NCI-H1417 treated with DMSO at 0.1 percent for 48 hours (cell line): ENCODE measurements at regions not wholly inside any gene's neighbourhood (a gene's known extent, or its start where the extent isn't known, plus 50 kb on each side); places are given as distances from the start of the nearest gene placed in this dataset.

ENCODE experiments used
- DNase-seq: peaks from one replicate; lab custom pipeline; 2025; lab: John Stamatoyannopoulos, UW

DNA sequence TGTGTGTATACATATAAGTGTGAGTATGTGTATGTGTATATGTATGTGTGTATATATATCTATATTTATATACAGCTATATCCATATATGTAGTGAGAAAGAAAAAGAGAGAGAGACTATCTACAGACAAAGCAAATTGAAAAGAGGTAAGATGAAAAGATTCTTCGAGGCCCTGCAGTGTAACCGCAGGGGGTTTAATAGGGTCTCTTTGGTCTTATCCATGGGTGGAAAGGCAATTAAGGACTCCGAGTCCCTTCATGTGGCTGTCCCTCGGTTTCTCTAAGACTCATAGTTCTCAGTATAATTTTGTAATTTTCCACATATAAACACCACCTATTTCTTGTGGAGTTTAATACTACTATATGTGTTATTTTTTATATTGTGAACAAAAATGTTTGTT is 50.6 kb upstream of the JAZF1 start:
- DNase-seq = no peak

- no peak for DNase-seq
Observed at GRCh38 chr7:28236560-28236959, 56.0 kb upstream of the JAZF1 start.

DNA sequence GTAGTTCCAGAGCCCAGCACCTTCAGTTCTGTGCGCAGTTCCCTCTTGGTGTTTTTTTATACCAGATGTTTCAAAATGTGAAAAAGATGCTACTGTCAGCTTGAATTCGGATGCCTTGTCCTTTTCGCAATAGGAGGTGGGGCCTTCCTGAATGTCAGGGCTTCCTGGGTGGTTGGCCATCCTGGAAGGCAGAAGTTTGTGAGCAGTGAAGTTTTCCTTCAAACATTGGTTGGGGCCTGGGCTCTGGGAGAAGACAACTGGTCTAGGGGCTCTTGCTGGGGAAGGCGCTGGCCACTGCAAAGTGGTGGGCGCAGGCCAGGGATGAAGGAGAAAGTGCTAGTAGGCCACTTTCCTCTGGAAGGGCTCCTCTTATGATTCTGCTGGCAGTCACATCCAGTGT is 56.8 kb upstream of the JAZF1 start:
- DNase-seq = no peak

GRCh38 chr7:28239823-28240204 is 59.2 kb upstream of the JAZF1 start:
- DNase-seq = no peak

GRCh38 chr7:28240481-28240880 is 59.9 kb upstream of the JAZF1 start:
- DNase-seq = no peak

GRCh38 chr7:28243861-28244260 is 63.3 kb upstream of the JAZF1 start:
- no peak for DNase-seq

- no peak for DNase-seq
Observed at GRCh38 chr7:28245123-28245878, 64.7 kb upstream of the JAZF1 start.

DNA sequence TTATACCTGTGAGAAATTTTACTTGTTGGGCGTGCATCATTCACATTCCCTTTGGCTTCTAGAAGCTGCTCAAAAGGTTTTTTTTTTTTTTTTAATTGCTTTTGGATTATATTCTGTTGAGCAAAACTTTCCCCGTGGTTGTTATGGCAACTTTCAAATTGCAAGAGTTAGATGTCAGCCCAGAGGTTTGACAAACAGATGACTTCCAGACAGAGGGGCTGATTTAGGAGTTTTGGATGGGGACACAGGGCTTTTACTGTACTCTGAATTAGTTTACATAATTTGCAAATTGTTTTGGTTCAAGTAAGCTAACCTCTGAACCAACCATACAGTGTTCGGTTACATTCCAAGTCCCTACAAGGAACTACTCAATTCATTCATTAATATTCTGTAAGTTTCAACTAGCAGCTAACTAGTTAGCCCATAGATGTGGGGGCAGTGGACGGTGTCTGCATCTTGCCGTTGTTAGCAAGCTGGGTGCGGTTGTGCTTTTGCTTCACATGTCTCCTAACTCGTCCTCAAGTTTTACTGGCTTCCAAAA is 66.4 kb upstream of the JAZF1 start:
- no peak for DNase-seq

DNA sequence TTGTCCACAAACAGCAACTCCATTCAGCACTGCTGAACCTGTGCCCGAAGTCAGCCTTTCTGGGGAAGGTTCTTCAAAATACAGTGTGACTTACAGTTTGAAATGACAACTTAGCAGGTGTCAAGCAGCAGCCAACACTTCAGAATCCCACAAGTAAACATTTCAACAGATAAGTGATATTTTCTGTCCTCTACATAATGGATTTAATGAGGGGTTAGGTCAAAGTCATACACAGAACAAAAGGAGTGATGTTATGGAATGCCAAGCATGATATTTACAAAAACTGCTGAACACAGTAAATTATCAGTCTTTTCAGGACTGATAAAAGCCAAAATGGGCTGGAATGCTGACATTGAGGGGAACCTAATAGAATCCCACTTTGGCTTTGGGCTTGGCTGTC is 77.6 kb upstream of the JAZF1 start:
- DNase-seq = peak; percentile 54

GRCh38 chr7:28260969-28261368 is 80.4 kb upstream of the JAZF1 start:
- no peak for DNase-seq

DNA sequence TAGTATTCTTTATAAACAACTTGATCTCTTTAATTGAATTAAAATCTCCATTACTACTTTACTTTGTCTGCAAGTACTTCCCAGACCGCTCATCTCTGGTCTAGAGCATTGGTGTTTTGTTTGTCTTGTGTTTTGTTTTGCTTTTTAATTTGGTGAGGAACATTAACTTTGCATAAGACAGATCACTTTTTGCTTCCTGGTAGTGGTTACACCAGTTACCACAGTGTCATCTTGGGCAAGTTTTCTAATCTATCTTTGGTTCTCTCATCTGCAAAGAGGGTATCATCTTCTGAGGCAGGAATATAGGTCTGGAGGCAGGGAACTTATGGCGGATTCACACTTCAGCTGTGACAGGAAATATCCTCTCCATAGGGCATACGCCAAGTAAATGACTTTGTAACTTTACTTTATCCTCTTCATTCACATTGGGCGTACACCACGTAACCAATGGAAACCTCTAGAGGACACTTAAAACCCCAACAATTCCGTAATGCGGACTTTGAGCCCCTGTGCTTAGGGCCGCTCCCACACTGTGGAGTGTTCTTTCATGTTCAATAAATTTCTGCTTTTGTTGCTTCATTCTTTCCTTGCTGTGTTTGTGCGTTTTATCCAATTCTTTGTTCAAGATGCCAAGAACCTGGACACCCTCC is 83.2 kb upstream of the JAZF1 start:
- no peak for DNase-seq

- no peak for DNase-seq
Observed at GRCh38 chr7:28266402-28266801, 85.8 kb upstream of the JAZF1 start.

GRCh38 chr7:28267012-28267411 is 86.4 kb upstream of the JAZF1 start:
- no peak for DNase-seq

DNA sequence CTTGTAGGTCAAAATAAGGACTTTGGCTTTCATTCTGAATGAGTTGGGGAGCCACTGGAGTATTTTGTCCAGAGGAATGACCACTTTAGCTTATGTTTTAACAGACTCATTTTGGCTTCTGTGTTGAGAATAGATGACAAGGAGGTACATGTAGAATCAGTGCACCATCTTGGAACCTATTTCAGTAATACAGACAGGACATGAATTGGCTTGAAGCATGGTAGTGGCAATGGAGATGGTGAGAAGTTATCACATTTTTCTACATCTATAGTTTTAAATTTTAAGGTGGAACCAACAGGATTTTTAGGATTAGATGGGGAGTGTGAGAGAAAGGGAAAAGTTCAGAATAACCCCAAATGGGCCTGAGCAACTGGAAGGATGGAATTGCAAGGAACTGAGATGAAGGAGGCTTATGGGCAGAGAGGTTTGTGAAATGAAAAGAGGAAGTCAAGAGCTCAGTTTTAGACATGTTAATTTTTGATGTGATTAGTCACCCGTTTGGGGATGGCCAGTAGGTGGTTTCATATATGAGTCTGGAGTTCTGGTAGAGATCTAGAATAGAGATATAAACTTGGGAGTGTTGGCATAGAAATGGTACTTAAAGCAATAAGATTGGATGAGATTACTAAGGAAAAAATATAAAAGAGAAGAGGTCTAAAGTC is 89.2 kb upstream of the JAZF1 start:
- DNase-seq = no peak

DNA sequence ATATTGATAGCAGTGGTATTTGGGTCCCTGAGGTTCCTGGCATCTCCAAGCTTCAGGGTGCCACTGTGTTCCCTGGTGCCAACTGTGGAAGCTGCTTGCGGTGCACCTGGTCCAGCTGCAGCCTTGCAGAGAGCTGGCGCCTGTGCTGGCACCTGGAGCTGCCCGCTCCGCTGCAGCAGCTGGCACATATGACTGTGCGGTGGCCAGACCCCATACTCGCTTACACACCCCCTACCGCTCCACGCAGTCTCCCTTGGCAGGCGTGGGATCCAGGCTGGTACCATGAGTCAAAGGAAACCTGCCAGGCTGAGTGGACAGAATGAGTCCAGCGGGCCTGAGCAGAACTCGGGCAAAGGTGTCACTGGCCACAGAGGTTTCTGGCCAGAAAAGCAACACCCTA is 89.9 kb upstream of the JAZF1 start:
- DNase-seq = no peak

DNA sequence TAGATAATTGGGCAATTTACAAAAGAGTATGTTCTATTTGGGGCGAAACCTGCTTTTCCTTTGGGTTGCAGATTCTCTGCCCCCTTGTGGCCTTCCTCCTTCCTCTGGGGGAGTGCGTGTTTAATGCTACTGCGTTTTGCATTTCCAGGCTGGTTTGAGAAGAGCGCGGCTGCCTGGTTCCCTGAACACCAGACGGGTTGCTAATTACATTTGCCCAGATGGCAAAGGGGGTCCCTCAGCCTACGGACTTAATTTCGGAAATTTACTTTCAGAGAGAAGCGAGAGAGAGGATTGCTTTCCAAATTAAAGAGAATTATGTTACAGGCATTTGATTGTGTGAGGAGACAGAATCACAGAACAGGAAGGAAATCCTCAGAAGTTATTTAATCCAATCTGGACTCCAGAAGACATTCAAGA is 91.9 kb upstream of the JAZF1 start:
- no peak for DNase-seq

DNA sequence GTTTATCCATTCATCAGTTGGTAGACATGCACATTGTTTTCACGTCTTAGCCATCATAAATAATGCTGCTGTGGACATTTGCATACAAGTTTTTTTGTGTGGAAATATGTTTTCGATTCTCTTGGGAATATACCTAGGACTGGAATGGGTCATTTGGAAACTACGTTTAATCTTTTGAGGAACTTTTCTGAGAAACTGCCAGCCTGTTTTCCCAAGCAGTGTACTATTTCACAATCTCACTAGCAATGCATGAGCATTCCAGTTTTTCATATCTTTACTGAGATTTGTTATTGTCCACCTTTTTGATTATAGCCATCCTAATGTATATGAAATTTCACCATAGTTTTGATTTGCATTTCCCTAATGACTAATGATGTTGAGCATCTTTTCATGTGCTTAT is 95.7 kb upstream of the JAZF1 start:
- DNase-seq = no peak

DNA sequence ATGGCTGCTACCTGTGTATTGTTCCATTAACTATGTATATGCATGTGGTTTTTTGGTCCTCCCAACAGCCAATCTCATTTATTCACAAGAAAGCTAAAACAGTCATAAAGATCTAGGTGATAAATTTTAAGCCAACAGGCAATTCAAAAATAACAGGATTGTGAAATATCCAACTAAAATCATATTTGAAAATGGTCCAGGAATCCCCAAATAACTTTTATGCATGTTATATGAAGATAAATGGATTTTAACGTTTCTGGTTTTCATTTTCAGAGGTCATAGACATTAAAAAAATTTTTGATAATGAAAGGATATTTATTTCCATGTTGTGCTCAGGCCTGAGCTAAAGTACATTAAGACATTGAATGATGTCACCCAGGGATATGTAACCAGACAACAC is 96.8 kb upstream of the JAZF1 start:
- no peak for DNase-seq

GRCh38 chr7:28277958-28278357 is 97.4 kb upstream of the JAZF1 start:
- no peak for DNase-seq

GRCh38 chr7:28280516-28280915 is 99.9 kb upstream of the JAZF1 start:
- no peak for DNase-seq

GRCh38 chr7:28290496-28290895 is 109.9 kb upstream of the JAZF1 start:
- DNase-seq = no peak

DNA sequence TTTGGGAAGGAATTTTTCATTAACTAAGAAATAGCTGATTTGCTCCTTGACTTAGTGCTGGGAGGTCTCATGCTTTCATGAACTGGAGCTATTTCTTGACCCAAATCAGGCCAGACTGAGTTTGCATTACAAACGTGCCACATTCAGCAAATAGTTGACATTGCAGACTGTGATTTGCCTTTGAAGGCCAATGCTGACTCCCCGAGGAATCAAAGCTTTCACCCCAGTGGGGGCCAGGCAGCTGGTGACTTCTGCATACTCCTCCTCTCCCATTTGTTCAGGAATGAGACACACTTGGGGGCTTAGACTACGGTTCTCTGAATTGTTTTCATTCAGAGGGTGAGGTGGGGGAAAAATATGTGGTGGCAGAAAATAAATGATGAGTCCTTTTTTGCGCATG is 111.0 kb upstream of the JAZF1 start:
- no peak for DNase-seq

- no peak for DNase-seq
Observed at GRCh38 chr7:28292834-28293526, 112.4 kb upstream of the JAZF1 start.
